WTC11 (cell line): ENCODE measurements at regions not wholly inside any gene's neighbourhood (a gene's known extent, or its start where the extent isn't known, plus 50 kb on each side); places are given as distances from the start of the nearest gene placed in this dataset.

ENCODE experiments used
- ATAC-seq: fragments of 200-7000 bp; cut with Tn5 transposase; 2 replicates; pipeline ENCODE4 v1.10.0; 2021; ENCODE audit warnings: mild to moderate bottlenecking, moderate library complexity
- CTCF ChIA-PET: fragments of 300-600 bp; sonication (Branson Sonifier 250); formaldehyde crosslinking; loops from one replicate; lab custom pipeline; 2021; ENCODE audit warnings: antibody characterized with exemption; lab: Charles Lee
- POLR2A ChIA-PET: fragments of 350-600 bp; sonication (Branson Sonifier 250); formaldehyde crosslinking; loops from one replicate; lab custom pipeline; 2021; ENCODE audit warnings: antibody characterized with exemption; lab: Charles Lee
- DNase-seq: peaks from one replicate; pipeline ENCODE4 v3.0.0; 2021; ENCODE audit warnings: low spot score
- H3K27ac Mint-ChIP-seq: 2 replicates; pipeline ENCODE4 v1.8.0; 2021; ENCODE audit warnings: mixed read lengths
- H3K27me3 Mint-ChIP-seq: 2 replicates; pipeline ENCODE4 v1.8.0; 2021; ENCODE audit warnings: low read depth, mild to moderate bottlenecking, moderate library complexity, mixed read lengths
- H3K36me3 Mint-ChIP-seq: 2 replicates; pipeline ENCODE4 v1.8.0; 2021; ENCODE audit warnings: mixed read lengths
- H3K4me1 Mint-ChIP-seq: 2 replicates; pipeline ENCODE4 v1.8.0; 2022; ENCODE audit warnings: mixed read lengths
- H3K4me3 Mint-ChIP-seq: 2 replicates; pipeline ENCODE4 v1.8.0; 2021; ENCODE audit warnings: mild to moderate bottlenecking, moderate library complexity, mixed read lengths
- H3K9me3 Mint-ChIP-seq: 2 replicates; pipeline ENCODE4 v1.8.0; 2021; ENCODE audit warnings: mixed read lengths
- JUN ChIP-seq: sonication (generic); formaldehyde crosslinking; IDR thresholded peaks from 2 replicates; pipeline ENCODE4 v1.8.0; 2023; ENCODE audit warnings: mild to moderate bottlenecking, missing genetic modification reagents
- KAT7 ChIP-seq: sonication (generic); formaldehyde crosslinking; IDR thresholded peaks from 2 replicates; pipeline ENCODE4 v1.8.1; 2023; ENCODE audit warnings: missing genetic modification reagents, mild to moderate bottlenecking, borderline replicate concordance
- MYBL2 ChIP-seq: sonication (generic); formaldehyde crosslinking; IDR thresholded peaks from 2 replicates; pipeline ENCODE4 v1.8.1; 2023; ENCODE audit warnings: mild to moderate bottlenecking, moderate library complexity, missing genetic modification reagents
- RORB ChIP-seq: fragments of 250-450 bp; sonication (Bioruptor Pico); IDR thresholded peaks from 2 replicates; pipeline ENCODE4 v1.9.0; 2021; ENCODE audit warnings: mild to moderate bottlenecking
- TF ChIP-seq, protein P1 (sequence below): sonication (generic); formaldehyde crosslinking; IDR thresholded peaks from 2 replicates; pipeline ENCODE4 v1.8.1; 2022; ENCODE audit warnings: missing genetic modification reagents, borderline replicate concordance
- TF ChIP-seq, protein P2 (sequence below): sonication (generic); formaldehyde crosslinking; conservative IDR thresholded peaks from 2 replicates; pipeline ENCODE4 v1.8.1; 2023; ENCODE audit warnings: mild to moderate bottlenecking, low read depth, missing genetic modification reagents, moderate library complexity
- TF ChIP-seq, protein P3 (sequence below): fragments of 250-450 bp; sonication (Bioruptor Pico); IDR thresholded peaks from 2 replicates; pipeline ENCODE4 v1.9.0; 2021; ENCODE audit warnings: mild to moderate bottlenecking
- TF ChIP-seq, protein P4 (sequence below): sonication (generic); formaldehyde crosslinking; IDR thresholded peaks from 2 replicates; pipeline ENCODE4 v1.8.1; 2022; ENCODE audit warnings: mild to moderate bottlenecking, missing genetic modification reagents, moderate library complexity, borderline replicate concordance
- TF ChIP-seq, protein P5 (sequence below): fragments of 250-450 bp; sonication (Bioruptor Pico); IDR thresholded peaks from 2 replicates; pipeline ENCODE4 v1.9.0; 2021; ENCODE audit warnings: mild to moderate bottlenecking
- TF ChIP-seq, protein P6 (sequence below): sonication (generic); formaldehyde crosslinking; IDR thresholded peaks from 2 replicates; pipeline ENCODE4 v1.8.1; 2023; ENCODE audit warnings: mild to moderate bottlenecking, missing genetic modification reagents, borderline replicate concordance
- TF ChIP-seq, protein P7 (sequence below): sonication (generic); formaldehyde crosslinking; IDR thresholded peaks from 2 replicates; pipeline ENCODE4 v1.8.0; 2022; ENCODE audit warnings: mild to moderate bottlenecking, missing genetic modification reagents

DNA sequence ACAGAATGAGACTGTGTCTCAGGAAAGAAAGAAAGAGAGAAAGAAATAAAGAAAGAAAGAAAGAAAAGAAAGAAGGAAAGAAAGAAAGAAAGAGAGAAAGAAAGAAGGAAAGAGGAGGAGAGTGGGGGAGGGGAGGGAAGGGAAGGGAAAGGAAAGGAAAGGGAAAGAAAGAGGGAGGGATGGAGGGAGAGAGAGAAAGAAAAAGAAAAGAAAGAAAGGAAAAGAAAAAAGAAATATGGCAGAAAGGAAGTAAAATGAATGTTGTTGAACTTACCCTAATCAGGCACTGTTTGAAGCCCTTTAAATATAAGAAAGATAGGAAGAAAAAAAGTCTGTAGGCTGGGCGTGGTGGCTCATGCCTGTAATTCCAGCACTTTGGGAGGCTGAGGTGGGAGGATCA is 276.1 kb downstream of the INSC start:
- ChIA-PET POLR2A (no interaction called here), CTCF (no interaction called here)
- Mint-ChIP-seq H3K36me3 (peaks cover 5% of the 10 kb centered on the region; the same call in 1 of the 2 replicates), H3K4me3 (no peak overlapping the region), H3K27me3 (no peaks in the 10 kb centered on the region), H3K4me1 (peaks cover 3% of the 10 kb centered on the region; the same call in 1 of the 2 replicates), H3K9me3 (peaks cover 17% of the 10 kb centered on the region), H3K27ac (no peak overlapping the region)
- no peak for DNase-seq
- no peak for ATAC-seq
- TF ChIP-seq KAT7, result no peak
- TF ChIP-seq, protein P1, sequence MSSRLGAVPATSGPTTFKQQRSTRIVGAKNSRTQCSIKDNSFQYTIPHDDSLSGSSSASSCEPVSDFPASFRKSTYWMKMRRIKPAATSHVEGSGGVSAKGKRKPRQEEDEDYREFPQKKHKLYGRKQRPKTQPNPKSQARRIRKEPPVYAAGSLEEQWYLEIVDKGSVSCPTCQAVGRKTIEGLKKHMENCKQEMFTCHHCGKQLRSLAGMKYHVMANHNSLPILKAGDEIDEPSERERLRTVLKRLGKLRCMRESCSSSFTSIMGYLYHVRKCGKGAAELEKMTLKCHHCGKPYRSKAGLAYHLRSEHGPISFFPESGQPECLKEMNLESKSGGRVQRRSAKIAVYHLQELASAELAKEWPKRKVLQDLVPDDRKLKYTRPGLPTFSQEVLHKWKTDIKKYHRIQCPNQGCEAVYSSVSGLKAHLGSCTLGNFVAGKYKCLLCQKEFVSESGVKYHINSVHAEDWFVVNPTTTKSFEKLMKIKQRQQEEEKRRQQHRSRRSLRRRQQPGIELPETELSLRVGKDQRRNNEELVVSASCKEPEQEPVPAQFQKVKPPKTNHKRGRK, result peak; percentile 75; the same call in 1 of the 2 replicates

DNA sequence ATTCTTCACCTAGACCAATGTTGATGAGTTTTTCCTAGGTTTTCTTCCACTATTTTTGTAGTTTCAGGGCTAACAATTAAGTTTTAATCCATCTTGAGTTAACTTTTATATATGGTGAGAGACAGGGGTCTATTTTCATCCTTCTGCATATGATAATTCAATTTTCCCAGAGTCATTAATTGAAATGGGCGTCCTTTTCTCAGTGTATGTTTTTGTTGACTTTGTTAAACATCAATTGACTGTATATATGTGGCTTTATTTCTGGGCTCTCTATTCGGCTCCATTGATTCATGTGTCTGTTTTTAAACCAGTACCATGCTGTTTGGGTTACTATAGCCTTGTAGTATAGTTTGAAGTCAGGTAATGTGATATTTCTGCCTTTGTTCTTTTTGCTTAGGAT is 282.1 kb downstream of the INSC start:
- peaks cover 3% of the 10 kb centered on the region; the same call in 1 of the 2 replicates for H3K4me1 Mint-ChIP-seq
- no peak for ATAC-seq
- H3K4me3 Mint-ChIP-seq, result no peak overlapping the region
- H3K9me3 Mint-ChIP-seq, result peaks cover 49% of the 10 kb centered on the region
- H3K27ac Mint-ChIP-seq, result no peak overlapping the region
- peaks cover 9% of the 10 kb centered on the region for H3K36me3 Mint-ChIP-seq
- H3K27me3 Mint-ChIP-seq, result no peaks in the 10 kb centered on the region
- ChIA-PET POLR2A (no interaction called here), CTCF (no interaction called here)
- TF ChIP-seq, protein P2, sequence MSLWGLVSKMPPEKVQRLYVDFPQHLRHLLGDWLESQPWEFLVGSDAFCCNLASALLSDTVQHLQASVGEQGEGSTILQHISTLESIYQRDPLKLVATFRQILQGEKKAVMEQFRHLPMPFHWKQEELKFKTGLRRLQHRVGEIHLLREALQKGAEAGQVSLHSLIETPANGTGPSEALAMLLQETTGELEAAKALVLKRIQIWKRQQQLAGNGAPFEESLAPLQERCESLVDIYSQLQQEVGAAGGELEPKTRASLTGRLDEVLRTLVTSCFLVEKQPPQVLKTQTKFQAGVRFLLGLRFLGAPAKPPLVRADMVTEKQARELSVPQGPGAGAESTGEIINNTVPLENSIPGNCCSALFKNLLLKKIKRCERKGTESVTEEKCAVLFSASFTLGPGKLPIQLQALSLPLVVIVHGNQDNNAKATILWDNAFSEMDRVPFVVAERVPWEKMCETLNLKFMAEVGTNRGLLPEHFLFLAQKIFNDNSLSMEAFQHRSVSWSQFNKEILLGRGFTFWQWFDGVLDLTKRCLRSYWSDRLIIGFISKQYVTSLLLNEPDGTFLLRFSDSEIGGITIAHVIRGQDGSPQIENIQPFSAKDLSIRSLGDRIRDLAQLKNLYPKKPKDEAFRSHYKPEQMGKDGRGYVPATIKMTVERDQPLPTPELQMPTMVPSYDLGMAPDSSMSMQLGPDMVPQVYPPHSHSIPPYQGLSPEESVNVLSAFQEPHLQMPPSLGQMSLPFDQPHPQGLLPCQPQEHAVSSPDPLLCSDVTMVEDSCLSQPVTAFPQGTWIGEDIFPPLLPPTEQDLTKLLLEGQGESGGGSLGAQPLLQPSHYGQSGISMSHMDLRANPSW, result no peak
- no peak for TF ChIP-seq JUN (CRISPR knock-in tag)
- TF ChIP-seq MYBL2 (CRISPR knock-in tag), result no peak
- TF ChIP-seq, protein P3, sequence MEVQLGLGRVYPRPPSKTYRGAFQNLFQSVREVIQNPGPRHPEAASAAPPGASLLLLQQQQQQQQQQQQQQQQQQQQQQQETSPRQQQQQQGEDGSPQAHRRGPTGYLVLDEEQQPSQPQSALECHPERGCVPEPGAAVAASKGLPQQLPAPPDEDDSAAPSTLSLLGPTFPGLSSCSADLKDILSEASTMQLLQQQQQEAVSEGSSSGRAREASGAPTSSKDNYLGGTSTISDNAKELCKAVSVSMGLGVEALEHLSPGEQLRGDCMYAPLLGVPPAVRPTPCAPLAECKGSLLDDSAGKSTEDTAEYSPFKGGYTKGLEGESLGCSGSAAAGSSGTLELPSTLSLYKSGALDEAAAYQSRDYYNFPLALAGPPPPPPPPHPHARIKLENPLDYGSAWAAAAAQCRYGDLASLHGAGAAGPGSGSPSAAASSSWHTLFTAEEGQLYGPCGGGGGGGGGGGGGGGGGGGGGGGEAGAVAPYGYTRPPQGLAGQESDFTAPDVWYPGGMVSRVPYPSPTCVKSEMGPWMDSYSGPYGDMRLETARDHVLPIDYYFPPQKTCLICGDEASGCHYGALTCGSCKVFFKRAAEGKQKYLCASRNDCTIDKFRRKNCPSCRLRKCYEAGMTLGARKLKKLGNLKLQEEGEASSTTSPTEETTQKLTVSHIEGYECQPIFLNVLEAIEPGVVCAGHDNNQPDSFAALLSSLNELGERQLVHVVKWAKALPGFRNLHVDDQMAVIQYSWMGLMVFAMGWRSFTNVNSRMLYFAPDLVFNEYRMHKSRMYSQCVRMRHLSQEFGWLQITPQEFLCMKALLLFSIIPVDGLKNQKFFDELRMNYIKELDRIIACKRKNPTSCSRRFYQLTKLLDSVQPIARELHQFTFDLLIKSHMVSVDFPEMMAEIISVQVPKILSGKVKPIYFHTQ, result no peak
- TF ChIP-seq, protein P4, sequence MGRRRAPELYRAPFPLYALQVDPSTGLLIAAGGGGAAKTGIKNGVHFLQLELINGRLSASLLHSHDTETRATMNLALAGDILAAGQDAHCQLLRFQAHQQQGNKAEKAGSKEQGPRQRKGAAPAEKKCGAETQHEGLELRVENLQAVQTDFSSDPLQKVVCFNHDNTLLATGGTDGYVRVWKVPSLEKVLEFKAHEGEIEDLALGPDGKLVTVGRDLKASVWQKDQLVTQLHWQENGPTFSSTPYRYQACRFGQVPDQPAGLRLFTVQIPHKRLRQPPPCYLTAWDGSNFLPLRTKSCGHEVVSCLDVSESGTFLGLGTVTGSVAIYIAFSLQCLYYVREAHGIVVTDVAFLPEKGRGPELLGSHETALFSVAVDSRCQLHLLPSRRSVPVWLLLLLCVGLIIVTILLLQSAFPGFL (CRISPR knock-in tag), result no peak
- TF ChIP-seq, protein P5, sequence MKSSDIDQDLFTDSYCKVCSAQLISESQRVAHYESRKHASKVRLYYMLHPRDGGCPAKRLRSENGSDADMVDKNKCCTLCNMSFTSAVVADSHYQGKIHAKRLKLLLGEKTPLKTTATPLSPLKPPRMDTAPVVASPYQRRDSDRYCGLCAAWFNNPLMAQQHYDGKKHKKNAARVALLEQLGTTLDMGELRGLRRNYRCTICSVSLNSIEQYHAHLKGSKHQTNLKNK, result no peak
- no peak for TF ChIP-seq RORB (CRISPR knock-in tag)
- TF ChIP-seq, protein P6, sequence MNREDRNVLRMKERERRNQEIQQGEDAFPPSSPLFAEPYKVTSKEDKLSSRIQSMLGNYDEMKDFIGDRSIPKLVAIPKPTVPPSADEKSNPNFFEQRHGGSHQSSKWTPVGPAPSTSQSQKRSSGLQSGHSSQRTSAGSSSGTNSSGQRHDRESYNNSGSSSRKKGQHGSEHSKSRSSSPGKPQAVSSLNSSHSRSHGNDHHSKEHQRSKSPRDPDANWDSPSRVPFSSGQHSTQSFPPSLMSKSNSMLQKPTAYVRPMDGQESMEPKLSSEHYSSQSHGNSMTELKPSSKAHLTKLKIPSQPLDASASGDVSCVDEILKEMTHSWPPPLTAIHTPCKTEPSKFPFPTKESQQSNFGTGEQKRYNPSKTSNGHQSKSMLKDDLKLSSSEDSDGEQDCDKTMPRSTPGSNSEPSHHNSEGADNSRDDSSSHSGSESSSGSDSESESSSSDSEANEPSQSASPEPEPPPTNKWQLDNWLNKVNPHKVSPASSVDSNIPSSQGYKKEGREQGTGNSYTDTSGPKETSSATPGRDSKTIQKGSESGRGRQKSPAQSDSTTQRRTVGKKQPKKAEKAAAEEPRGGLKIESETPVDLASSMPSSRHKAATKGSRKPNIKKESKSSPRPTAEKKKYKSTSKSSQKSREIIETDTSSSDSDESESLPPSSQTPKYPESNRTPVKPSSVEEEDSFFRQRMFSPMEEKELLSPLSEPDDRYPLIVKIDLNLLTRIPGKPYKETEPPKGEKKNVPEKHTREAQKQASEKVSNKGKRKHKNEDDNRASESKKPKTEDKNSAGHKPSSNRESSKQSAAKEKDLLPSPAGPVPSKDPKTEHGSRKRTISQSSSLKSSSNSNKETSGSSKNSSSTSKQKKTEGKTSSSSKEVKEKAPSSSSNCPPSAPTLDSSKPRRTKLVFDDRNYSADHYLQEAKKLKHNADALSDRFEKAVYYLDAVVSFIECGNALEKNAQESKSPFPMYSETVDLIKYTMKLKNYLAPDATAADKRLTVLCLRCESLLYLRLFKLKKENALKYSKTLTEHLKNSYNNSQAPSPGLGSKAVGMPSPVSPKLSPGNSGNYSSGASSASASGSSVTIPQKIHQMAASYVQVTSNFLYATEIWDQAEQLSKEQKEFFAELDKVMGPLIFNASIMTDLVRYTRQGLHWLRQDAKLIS, result no peak
- TF ChIP-seq, protein P7, sequence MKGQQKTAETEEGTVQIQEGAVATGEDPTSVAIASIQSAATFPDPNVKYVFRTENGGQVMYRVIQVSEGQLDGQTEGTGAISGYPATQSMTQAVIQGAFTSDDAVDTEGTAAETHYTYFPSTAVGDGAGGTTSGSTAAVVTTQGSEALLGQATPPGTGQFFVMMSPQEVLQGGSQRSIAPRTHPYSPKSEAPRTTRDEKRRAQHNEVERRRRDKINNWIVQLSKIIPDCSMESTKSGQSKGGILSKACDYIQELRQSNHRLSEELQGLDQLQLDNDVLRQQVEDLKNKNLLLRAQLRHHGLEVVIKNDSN, result no peak
- DNase-seq, result no peak
